ENCODE measurements at regions not wholly inside any gene's neighbourhood (a gene's known extent, or its start where the extent isn't known, plus 50 kb on each side); places are given as distances from the start of the nearest gene placed in this dataset.

DNA sequence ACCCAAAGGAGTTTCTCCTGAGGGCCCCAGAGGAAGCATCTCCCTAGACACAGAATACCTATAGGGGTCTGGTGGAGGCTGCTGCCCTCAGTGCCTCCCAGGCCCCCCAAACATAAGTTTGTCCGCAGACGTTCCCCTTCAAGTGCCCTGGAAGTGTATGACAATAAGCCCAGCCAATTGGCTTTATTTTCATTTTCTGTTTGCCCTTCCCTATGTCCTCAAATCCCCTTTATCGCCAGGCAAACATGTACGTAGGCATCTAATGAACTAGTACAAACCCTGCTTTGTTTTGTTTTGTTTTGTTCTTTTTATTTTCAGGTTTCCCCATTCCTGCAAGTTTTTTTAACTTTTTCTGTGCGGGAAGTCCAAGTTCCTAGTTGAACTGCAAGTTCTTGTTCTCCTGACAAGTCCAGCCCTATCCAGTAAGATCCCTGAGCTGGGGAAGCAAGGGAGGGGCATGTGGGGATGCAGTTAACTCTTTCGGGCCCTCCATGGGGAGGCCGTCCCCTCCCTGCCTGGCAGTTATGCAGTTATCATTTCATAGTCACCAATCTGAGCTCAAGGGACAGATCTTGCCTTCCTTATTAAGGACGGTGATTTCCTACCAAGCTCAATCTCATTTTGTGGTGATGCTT lies 141.9 kb downstream of the KCNA5 start:
- TF ChIP-seq POLR2A (IDR thresholded peaks at IDR 0.05) (no peak), POLR2AphosphoS5 (IDR thresholded peaks at IDR 0.05; ENCODE audit: insufficient read depth in 1 of 2, low read depth in 1 of 2) (no peak)
- TF ChIP-seq, protein P1, sequence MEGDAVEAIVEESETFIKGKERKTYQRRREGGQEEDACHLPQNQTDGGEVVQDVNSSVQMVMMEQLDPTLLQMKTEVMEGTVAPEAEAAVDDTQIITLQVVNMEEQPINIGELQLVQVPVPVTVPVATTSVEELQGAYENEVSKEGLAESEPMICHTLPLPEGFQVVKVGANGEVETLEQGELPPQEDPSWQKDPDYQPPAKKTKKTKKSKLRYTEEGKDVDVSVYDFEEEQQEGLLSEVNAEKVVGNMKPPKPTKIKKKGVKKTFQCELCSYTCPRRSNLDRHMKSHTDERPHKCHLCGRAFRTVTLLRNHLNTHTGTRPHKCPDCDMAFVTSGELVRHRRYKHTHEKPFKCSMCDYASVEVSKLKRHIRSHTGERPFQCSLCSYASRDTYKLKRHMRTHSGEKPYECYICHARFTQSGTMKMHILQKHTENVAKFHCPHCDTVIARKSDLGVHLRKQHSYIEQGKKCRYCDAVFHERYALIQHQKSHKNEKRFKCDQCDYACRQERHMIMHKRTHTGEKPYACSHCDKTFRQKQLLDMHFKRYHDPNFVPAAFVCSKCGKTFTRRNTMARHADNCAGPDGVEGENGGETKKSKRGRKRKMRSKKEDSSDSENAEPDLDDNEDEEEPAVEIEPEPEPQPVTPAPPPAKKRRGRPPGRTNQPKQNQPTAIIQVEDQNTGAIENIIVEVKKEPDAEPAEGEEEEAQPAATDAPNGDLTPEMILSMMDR (IDR thresholded peaks at IDR 0.05): no peak
